ACC112 (cell line): ENCODE measurements at regions not wholly inside any gene's neighbourhood (a gene's known extent, or its start where the extent isn't known, plus 50 kb on each side); places are given as distances from the start of the nearest gene placed in this dataset.

ENCODE experiments used
- H2AFZ ChIP-seq: fragments of 200-600 bp; sonication (generic); one replicate; pipeline ENCODE4 v1.6.0; 2017; ENCODE audit warnings: antibody characterized with exemption, low read length; ENCODE audit not compliant: unreplicated experiment
- H3K27ac ChIP-seq: fragments of 200-600 bp; sonication (generic); 2 replicates; pipeline ENCODE4 v1.5.1; 2014; ENCODE audit warnings: low read depth, mild to moderate bottlenecking, antibody characterized with exemption, low read length, moderate library complexity
- H3K27me3 ChIP-seq: fragments of 200-600 bp; sonication (generic); 2 replicates; pipeline ENCODE4 v1.6.1; 2014; ENCODE audit warnings: mild to moderate bottlenecking, antibody characterized with exemption, low read length, moderate library complexity, mixed read lengths; ENCODE audit not compliant: insufficient read depth
- H3K36me3 ChIP-seq: fragments of 200-600 bp; sonication (generic); 2 replicates; pipeline ENCODE4 v1.6.1; 2016; ENCODE audit warnings: mild to moderate bottlenecking, antibody characterized with exemption, low read length, moderate library complexity, mixed read lengths; ENCODE audit not compliant: insufficient read depth
- H3K4me1 ChIP-seq: fragments of 200-600 bp; sonication (generic); one replicate; pipeline ENCODE4 v1.6.1; 2016; ENCODE audit warnings: low read length, mixed read lengths; ENCODE audit not compliant: insufficient read depth, unreplicated experiment, control insufficient read depth
- H3K4me3 ChIP-seq: fragments of 200-600 bp; sonication (generic); 2 replicates; pipeline ENCODE4 v1.5.1; 2014; ENCODE audit warnings: mild to moderate bottlenecking, low read depth, low read length
- H3K79me2 ChIP-seq: fragments of 200-600 bp; sonication (generic); one replicate; pipeline ENCODE4 v1.6.0; 2016; ENCODE audit warnings: low read length; ENCODE audit not compliant: control insufficient read depth, unreplicated experiment, insufficient read depth

GRCh38 chr4:14790494-14790893 is 211.8 kb upstream of the CPEB2 start:
- Histone ChIP-seq H3K27ac (no peak overlapping the region), H2AFZ (no peak overlapping the region), H3K27me3 (no peaks in the 10 kb centered on the region), H3K4me3 (no peak overlapping the region), H3K79me2 (no peaks in the 10 kb centered on the region), H3K4me1 (peaks cover 3% of the 10 kb centered on the region), H3K36me3 (no peaks in the 10 kb centered on the region)

GRCh38 chr4:14792702-14793227 is 209.5 kb upstream of the CPEB2 start:
- Histone ChIP-seq H3K79me2 (no peaks in the 10 kb centered on the region), H3K36me3 (no peaks in the 10 kb centered on the region), H3K27ac (no peak overlapping the region), H2AFZ (no peak overlapping the region), H3K4me3 (no peak overlapping the region), H3K27me3 (no peaks in the 10 kb centered on the region), H3K4me1 (peaks cover 3% of the 10 kb centered on the region)

DNA sequence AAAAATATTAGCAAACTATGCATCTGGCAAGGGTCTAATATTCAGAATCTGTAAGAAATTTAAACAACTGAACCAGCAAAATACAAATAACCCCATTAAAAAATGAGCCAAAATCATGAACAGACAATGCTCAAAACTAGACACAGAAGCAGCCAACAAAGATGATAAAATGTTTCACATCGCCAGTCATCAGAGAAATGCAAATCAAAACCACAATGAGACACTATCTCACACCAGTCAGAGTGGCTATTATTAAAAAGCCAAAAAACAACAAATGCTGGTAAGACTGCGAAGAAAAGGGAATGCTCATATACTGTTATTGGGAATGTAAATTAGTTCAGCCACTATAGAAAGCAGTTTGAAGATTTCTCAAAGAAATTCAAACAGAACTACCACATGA is 201.3 kb upstream of the CPEB2 start:
- no peaks in the 10 kb centered on the region for H3K79me2 ChIP-seq
- no peak overlapping the region for H2AFZ ChIP-seq
- no peaks in the 10 kb centered on the region for H3K4me1 ChIP-seq
- H3K4me3 ChIP-seq, result no peak overlapping the region
- H3K27me3 ChIP-seq, result no peaks in the 10 kb centered on the region
- H3K36me3 ChIP-seq, result no peaks in the 10 kb centered on the region
- no peak overlapping the region for H3K27ac ChIP-seq

DNA sequence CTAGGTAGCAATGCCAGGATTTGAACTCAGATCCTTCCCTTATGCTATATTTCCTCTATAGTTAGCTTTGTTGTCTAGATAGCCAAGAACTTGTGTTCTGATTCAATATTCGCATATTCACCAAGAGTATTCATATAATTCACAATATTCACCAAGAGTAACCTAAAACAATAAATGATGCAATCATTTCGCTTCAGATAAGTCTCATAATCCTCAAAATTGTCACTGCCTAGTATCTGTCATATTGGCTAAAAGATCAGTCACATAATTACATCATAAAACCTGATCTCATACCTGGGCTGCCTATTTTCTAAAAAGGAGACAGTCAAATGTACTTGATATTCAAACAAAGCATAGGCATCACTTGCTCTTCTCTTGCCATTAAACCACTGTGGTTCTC is 199.7 kb upstream of the CPEB2 start:
- Histone ChIP-seq H3K4me1 (no peaks in the 10 kb centered on the region), H3K27ac (no peak overlapping the region), H2AFZ (no peak overlapping the region), H3K36me3 (no peaks in the 10 kb centered on the region), H3K4me3 (no peak overlapping the region), H3K79me2 (no peaks in the 10 kb centered on the region), H3K27me3 (no peaks in the 10 kb centered on the region)

DNA sequence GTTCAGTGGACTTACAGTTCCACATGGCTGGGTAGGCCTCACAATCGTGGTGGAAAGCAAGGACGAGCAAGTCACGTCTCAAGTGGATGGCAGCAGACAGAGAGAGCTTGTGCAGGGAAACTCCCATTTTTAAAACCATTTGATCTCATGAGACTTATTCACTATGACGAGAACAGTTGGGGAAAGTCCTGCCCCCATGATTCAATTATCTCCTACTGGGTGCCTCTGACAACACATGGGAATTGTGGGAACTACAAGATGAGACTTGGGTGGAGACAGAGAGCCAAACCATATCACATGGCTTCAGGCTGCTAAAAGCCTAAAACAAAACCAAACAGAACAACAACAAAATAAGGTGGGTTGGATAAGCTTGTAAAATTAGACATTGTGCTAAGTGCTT is 194.4 kb upstream of the CPEB2 start:
- H3K27ac ChIP-seq, result no peak overlapping the region
- no peaks in the 10 kb centered on the region for H3K79me2 ChIP-seq
- 0 out of 2 replicates have a peak, but pooled peaks cover 4% of the 10 kb centered on the region for H3K27me3 ChIP-seq
- no peak overlapping the region for H2AFZ ChIP-seq
- no peak overlapping the region for H3K4me3 ChIP-seq
- H3K4me1 ChIP-seq, result no peaks in the 10 kb centered on the region
- no peaks in the 10 kb centered on the region for H3K36me3 ChIP-seq

DNA sequence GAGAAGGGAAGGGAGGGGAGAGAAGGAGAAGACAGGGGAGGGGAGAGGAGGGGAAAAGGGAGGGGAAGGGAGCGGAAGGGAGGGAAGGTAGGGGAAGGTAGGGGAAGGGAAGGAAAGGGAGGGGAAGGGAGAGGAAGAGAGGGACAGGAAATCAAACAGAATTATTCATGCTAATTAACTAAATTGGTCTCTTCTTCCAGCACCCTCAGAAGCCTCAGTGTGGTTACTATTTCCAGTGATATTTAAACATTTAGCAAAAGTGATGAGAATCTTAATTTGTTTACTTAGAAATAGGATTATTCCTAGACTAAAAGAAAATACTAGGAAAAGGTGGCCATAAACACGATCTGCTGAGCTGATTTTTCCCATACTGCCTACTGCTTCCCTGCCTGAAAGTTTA is 193.1 kb upstream of the CPEB2 start:
- Histone ChIP-seq H3K4me1 (no peaks in the 10 kb centered on the region), H3K27ac (no peak overlapping the region), H3K79me2 (no peaks in the 10 kb centered on the region), H3K36me3 (no peaks in the 10 kb centered on the region), H3K4me3 (no peak overlapping the region), H2AFZ (no peak overlapping the region), H3K27me3 (0 out of 2 replicates have a peak, but pooled peaks cover 4% of the 10 kb centered on the region)

- H3K79me2 ChIP-seq, result no peaks in the 10 kb centered on the region
- no peak overlapping the region for H2AFZ ChIP-seq
- no peaks in the 10 kb centered on the region for H3K4me1 ChIP-seq
- H3K27ac ChIP-seq, result no peak overlapping the region
- no peak overlapping the region for H3K4me3 ChIP-seq
- H3K36me3 ChIP-seq, result no peaks in the 10 kb centered on the region
- 0 out of 2 replicates have a peak, but pooled peaks cover 4% of the 10 kb centered on the region for H3K27me3 ChIP-seq
These were observed 192.2 kb upstream of the CPEB2 start for GRCh38 chr4:14810121-14810520.

GRCh38 chr4:14810568-14810967 is 191.7 kb upstream of the CPEB2 start:
- Histone ChIP-seq H3K4me1 (no peaks in the 10 kb centered on the region), H3K79me2 (no peaks in the 10 kb centered on the region), H3K36me3 (no peaks in the 10 kb centered on the region), H3K27me3 (0 out of 2 replicates have a peak, but pooled peaks cover 4% of the 10 kb centered on the region), H3K4me3 (no peak overlapping the region), H3K27ac (no peak overlapping the region), H2AFZ (no peak overlapping the region)

DNA sequence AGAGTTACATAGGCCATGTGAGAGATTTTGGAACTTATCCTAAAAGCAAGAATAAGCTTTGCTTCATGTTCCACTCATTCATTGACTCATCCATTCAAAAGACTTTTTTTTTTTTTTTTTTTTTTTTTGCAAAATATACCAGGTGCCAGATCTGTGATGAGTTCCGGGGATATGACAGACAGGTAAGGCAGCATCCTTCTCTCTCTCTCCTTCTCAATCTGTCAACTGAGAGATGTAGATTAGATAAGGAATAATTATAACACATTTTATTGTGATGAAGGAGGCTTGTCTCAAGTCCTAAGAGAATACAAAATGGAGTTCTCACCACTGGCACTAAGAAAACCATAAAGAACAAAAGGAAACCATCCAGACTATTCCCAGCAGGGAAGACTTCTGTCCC is 190.2 kb upstream of the CPEB2 start:
- Histone ChIP-seq H3K4me1 (no peaks in the 10 kb centered on the region), H3K4me3 (no peak overlapping the region), H3K27me3 (0 out of 2 replicates have a peak, but pooled peaks cover 4% of the 10 kb centered on the region), H3K36me3 (no peaks in the 10 kb centered on the region), H2AFZ (no peak overlapping the region), H3K79me2 (no peaks in the 10 kb centered on the region), H3K27ac (no peak overlapping the region)

DNA sequence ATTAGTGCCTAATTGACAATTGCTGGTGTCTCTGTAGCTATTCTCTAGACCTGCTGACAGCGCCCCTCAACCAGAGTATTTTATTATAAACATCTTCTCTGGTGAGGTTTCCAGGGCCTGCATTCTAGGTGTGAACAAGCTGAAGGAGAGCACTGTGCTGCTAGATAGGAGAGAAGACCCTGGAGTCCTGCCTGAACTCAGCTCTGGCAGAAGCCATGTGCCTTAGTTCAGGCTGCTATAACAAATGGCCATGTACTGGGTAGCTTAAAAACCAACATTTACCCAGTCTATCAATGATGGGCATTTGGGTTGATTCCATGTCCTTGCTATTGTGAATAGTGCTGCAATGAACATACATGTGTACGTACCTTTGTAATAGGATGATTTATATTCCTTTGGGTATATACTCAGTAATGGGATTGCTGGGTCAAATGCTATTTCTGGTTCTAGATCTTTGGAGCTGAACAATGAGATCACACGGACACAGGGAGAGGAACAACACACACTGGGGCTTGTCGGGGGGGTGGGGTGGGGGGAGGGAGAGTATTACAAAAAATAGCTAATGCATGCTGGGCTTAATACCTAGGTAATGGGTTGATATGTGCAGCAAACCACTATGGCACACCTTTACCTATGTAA is 185.5 kb upstream of the CPEB2 start:
- Histone ChIP-seq H3K4me3 (no peak overlapping the region), H3K27me3 (no peaks in the 10 kb centered on the region; the same call in 1 of the 2 replicates), H3K27ac (no peak overlapping the region), H3K4me1 (no peaks in the 10 kb centered on the region), H3K36me3 (no peaks in the 10 kb centered on the region), H3K79me2 (no peaks in the 10 kb centered on the region), H2AFZ (no peak overlapping the region)

DNA sequence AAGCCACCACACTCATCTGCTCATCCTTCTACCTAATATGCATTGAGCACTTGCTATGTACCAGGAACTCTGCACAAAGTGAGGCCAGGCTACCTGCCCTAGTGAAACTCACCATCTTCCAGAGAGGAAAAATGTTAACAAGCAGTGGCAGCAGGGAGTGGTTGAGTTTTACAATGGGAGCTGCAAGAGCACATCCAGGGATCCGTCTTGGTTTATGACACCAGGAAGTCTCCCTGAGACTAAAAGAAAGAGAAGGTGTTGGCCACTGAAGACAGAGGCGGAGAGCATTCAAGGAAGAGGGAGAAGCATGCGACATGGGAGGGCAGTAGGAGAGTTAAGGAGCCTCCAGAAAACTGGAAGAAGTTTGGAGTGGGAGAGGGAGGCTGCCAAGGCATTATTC is 178.1 kb upstream of the CPEB2 start:
- Histone ChIP-seq H3K27me3 (peaks cover 12% of the 10 kb centered on the region), H3K79me2 (no peaks in the 10 kb centered on the region), H3K36me3 (no peaks in the 10 kb centered on the region), H2AFZ (no peak overlapping the region), H3K4me3 (no peak overlapping the region), H3K4me1 (no peaks in the 10 kb centered on the region), H3K27ac (no peak overlapping the region)
